Astrocyte of the cerebellum (primary cell): ENCODE measurements at regions not wholly inside any gene's neighbourhood (a gene's known extent, or its start where the extent isn't known, plus 50 kb on each side); places are given as distances from the start of the nearest gene placed in this dataset.

Source experiments
- DNase-seq: peaks from one replicate; pipeline ENCODE4 v3.0.0-alpha.2; 2011; ENCODE audit warnings: low read depth
- H3K4me3 ChIP-seq: 2 replicates; pipeline ENCODE4 v1.5.1; 2011; ENCODE audit warnings: mild to moderate bottlenecking, low read depth, low read length, moderate library complexity
- in situ Hi-C: cut with HindIII; loops from 2 replicates; pipeline ENCODE4 v1.10.0; 2017; ENCODE audit warnings: low sequenced_read_pairs
- TF ChIP-seq, protein P1 (sequence below): IDR thresholded peaks from 2 replicates; pipeline ENCODE4 v1.5.1; 2012; ENCODE audit warnings: low read length, low read depth, moderate library complexity, mild to moderate bottlenecking; ENCODE audit errors: missing control alignments

DNA sequence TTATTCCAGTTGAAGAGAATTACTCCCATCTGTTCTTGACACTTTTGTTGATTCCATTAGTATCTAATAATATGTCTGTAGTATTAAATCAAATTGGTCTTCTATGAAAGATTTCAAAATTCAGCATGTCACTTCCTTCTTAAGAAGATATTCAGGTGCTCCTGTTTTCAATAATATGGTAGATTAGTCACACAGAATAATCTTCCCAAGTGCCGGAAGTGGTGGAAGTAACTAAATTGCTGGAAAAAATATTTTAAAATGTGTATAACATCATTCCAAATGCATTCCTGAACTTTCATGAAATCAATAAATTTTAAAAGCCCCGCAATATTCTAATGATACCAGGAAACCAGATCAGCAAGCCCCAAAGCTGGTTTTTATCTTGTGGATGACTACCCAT lies 281.3 kb downstream of the EPM2A start:
- in situ Hi-C loops, result no loop called here
- no peak for DNase-seq
- no peak overlapping the region for H3K4me3 ChIP-seq
- TF ChIP-seq, protein P1, sequence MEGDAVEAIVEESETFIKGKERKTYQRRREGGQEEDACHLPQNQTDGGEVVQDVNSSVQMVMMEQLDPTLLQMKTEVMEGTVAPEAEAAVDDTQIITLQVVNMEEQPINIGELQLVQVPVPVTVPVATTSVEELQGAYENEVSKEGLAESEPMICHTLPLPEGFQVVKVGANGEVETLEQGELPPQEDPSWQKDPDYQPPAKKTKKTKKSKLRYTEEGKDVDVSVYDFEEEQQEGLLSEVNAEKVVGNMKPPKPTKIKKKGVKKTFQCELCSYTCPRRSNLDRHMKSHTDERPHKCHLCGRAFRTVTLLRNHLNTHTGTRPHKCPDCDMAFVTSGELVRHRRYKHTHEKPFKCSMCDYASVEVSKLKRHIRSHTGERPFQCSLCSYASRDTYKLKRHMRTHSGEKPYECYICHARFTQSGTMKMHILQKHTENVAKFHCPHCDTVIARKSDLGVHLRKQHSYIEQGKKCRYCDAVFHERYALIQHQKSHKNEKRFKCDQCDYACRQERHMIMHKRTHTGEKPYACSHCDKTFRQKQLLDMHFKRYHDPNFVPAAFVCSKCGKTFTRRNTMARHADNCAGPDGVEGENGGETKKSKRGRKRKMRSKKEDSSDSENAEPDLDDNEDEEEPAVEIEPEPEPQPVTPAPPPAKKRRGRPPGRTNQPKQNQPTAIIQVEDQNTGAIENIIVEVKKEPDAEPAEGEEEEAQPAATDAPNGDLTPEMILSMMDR, result no peak

DNA sequence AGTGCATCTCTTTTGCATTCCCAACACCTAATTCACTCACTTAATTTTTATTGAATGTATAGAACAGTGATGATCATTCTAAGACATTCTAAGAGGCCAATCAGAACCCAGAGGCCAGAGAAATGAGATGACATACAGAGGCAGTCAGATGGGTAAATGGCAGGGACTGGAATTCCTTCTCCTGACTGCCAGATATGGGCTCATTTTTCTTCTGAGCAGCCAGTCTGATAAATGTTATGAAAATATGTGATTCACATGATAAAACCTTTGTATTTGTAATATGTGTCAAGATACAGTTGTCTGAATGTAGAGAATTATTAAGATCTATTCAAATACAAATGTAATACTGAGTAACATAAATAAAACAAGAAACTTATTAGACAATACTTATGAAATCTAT lies 277.8 kb downstream of the EPM2A start:
- DNase-seq, result no peak
- TF ChIP-seq, protein P1, result no peak
- no peak overlapping the region for H3K4me3 ChIP-seq
- in situ Hi-C loops, result no loop called here

DNA sequence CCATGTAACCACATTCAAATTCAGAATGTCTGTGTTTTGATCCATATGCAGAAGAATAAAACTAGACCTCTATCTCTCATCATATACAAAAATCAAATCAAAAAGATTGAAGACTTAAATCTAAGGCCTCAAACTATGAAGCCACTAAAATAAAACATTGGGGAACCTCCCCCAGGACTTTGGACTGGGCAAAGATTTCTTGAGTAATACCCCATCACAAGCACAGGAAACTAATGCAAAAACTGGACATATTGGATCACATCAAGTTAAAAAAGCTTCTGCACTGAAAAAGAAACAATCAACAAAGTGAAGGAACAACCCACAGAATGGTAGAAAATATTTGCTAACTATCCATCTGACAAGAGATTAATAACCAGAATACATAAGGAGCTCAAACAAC lies 266.8 kb downstream of the EPM2A start:
- TF ChIP-seq, protein P1, result no peak
- in situ Hi-C loops, result no loop called here
- no peak overlapping the region for H3K4me3 ChIP-seq
- DNase-seq, result no peak

DNA sequence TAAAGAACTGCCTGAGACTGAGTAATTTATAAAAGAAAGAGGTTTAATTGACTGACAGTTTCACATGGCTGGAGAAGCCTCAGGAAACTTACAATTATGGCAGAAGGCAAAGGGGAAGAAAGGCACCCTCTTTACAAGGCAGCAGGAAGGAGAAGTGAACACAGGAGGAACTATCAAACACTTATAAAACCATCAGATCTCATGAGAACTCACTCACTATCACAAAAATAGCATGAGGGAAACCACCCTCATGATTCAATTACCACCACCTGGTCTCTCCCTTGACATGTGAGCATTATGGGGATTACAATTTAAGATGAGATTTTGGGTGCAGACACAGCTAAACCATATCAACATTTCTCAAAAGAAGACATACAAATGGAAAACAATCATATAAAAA lies 266.3 kb downstream of the EPM2A start:
- H3K4me3 ChIP-seq, result no peak overlapping the region
- TF ChIP-seq, protein P1, result no peak
- no peak for DNase-seq
- in situ Hi-C loops, result no loop called here

DNA sequence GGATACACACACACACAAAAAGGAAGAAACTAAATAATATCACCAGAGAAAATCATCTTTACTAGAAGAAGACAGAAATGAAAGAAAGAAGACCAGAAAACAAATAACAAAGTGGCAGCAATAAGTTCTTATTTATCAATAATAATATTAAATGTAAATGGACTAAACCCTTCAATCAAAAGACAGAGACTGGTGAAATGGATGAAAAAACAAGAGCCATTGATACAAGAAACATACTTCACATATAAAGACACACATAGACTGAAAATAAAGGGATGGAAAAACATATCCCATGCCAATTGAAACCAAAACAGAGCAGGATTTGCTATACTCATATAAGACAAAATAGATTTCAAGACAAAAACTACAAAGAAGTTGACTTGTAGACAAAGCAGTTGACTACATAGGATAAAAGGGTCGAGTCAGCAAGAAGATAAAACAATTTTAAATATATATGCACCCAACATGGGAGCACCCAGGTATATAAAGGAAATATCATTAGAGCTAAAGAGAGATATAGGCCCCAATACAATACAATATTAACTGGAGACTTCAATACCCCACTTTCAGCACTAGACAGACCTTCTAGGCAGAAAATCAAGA lies 259.4 kb downstream of the EPM2A start:
- no peak overlapping the region for H3K4me3 ChIP-seq
- DNase-seq, result no peak
- TF ChIP-seq, protein P1, result no peak
- in situ Hi-C loops, result no loop called here

DNA sequence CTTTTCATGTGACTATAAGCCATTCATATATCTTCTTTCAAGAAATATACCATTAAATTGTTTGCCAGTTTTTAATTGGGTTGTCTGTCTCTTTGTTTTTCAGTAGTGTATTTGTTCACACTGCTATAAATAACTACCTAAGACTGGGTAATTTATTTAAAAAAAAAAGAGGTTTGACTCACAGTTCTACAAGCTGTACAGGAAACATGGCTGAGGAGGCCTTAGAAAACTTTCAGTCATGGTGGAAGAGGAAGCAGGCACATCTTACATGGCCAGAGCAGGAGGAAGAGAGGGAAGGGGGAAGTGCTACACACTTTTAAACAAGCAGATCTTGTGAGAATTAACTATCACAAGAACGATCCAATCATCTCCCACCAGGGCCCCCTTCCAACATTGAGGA lies 255.3 kb downstream of the EPM2A start:
- in situ Hi-C loops, result no loop called here
- TF ChIP-seq, protein P1, result no peak
- DNase-seq, result no peak
- H3K4me3 ChIP-seq, result no peak overlapping the region
